ENCODE measurements at regions not wholly inside any gene's neighbourhood (a gene's known extent, or its start where the extent isn't known, plus 50 kb on each side); places are given as distances from the start of the nearest gene placed in this dataset.

- no peak for TF ChIP-seq KDM1A (IDR thresholded peaks at IDR 0.05; ENCODE audit: borderline replicate concordance, low read length)
- TF ChIP-seq POLR2A (IDR thresholded peaks at IDR 0.05; ENCODE audit: control extremely low read depth in 1 of 2, low read depth in 2 of 2, low read length in 2 of 2): no peak
- no peak for TF ChIP-seq GTF2F1 (IDR thresholded peaks at IDR 0.05; ENCODE audit: borderline replicate concordance, low read depth, low read length)
- no peak for TF ChIP-seq USF2 (IDR thresholded peaks at IDR 0.05; ENCODE audit: low read length)
- no peak for TF ChIP-seq MAX (IDR thresholded peaks at IDR 0.05)
- TF ChIP-seq POLR2AphosphoS5 (IDR thresholded peaks at IDR 0.05; ENCODE audit: low read depth, low read length): no peak
- TF ChIP-seq CTCF (IDR thresholded peaks at IDR 0.05; ENCODE audit: control extremely low read depth in 1 of 3, insufficient read depth in 1 of 3, low read depth in 1 of 3, low read length in 3 of 3): no peak
- TF ChIP-seq GABPA (IDR thresholded peaks at IDR 0.05; ENCODE audit: borderline replicate concordance, insufficient read depth, low read length): no peak
- TF ChIP-seq CREB1 (IDR thresholded peaks at IDR 0.05): no peak
- TF ChIP-seq EZH2 (IDR thresholded peaks at IDR 0.05; ENCODE audit: low read depth, low read length, severe bottlenecking): no peak
- no peak for TF ChIP-seq ATF3 (IDR thresholded peaks at IDR 0.05; ENCODE audit: insufficient read depth, low read depth, low read length)
Measured at GRCh38 chr13:100980171-100980570, 305.6 kb upstream of the TMTC4 start.
